LNCaP clone FGC (cell line): ENCODE measurements at regions not wholly inside any gene's neighbourhood (a gene's known extent, or its start where the extent isn't known, plus 50 kb on each side); places are given as distances from the start of the nearest gene placed in this dataset.

ENCODE experiments used
- DNase-seq: peaks from one replicate; pipeline ENCODE4 v3.0.0-alpha.2; 2011; ENCODE audit warnings: low read depth
- H3K4me3 ChIP-seq: 2 replicates; pipeline ENCODE4 v1.5.1; 2011; ENCODE audit warnings: mild to moderate bottlenecking, low read depth, low read length, control low read depth
- TF ChIP-seq, protein P1 (sequence below): IDR thresholded peaks from 2 replicates; pipeline ENCODE4 v1.5.1; 2012; ENCODE audit warnings: mild to moderate bottlenecking; ENCODE audit not compliant: control insufficient read depth, insufficient read depth; ENCODE audit errors: extremely low read depth

DNA sequence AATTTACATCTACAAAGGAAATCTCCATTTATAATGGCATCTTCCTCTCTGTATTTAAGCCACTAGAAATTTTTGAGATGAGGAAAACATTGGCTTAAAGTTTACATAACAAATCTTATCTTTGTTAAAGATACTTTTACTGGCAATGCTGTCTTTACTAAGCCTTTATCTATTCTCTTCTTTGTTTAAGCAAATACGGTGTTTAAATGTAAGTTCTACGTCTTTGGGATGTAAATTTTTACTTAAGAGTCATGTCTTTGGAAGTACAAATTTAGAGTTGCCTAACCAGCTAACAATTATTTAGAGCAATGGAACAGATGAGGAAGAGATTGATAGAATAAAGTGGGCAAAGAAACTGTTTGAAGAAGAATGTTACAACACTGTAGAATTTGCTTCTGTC lies 1024.0 kb upstream of the PCDH10 start:
- H3K4me3 ChIP-seq: no peak overlapping the region
- DNase-seq: no peak
- TF ChIP-seq, protein P1, sequence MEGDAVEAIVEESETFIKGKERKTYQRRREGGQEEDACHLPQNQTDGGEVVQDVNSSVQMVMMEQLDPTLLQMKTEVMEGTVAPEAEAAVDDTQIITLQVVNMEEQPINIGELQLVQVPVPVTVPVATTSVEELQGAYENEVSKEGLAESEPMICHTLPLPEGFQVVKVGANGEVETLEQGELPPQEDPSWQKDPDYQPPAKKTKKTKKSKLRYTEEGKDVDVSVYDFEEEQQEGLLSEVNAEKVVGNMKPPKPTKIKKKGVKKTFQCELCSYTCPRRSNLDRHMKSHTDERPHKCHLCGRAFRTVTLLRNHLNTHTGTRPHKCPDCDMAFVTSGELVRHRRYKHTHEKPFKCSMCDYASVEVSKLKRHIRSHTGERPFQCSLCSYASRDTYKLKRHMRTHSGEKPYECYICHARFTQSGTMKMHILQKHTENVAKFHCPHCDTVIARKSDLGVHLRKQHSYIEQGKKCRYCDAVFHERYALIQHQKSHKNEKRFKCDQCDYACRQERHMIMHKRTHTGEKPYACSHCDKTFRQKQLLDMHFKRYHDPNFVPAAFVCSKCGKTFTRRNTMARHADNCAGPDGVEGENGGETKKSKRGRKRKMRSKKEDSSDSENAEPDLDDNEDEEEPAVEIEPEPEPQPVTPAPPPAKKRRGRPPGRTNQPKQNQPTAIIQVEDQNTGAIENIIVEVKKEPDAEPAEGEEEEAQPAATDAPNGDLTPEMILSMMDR: no peak

DNA sequence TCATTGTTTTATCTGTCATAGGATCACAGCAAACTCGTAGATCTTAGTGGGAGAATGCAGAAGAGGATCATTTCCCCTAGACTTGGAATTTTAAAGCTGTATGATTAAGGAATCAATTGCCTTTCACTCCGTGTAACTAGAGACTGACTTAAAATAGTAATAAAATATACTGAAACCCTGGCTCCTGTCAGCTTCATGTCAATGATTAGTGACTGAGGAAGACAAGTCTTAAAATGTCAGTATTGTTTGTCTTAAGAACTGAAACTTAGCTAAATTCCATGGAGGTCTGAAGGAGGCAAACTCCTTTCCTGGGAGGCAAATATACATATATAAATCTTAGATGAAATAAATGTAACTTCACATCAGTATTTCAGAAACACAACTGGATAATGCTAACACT lies 1016.7 kb upstream of the PCDH10 start:
- TF ChIP-seq, protein P1: no peak
- no peak for DNase-seq
- no peak overlapping the region for H3K4me3 ChIP-seq

DNA sequence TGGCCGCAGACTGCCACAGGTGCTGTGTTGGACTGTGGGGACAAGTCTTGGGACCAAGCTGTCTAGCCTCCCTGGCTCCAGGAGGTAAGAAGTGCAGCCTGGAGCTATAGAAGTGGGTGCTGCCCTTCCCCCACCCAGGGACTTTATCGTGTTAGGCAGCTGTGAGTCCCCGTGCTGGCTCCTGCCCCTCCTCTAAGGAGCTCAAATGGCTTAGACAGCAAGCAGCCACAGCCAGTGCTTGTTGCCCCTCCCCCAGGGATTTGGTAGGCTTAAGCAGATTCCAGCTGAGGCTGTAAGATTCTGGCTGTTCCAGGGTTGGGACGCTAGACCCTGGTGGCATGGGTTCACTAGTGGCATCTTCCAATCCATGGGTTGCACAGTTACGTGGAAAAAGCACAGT lies 979.4 kb upstream of the PCDH10 start:
- no peak for DNase-seq
- TF ChIP-seq, protein P1: no peak
- no peak overlapping the region for H3K4me3 ChIP-seq

DNA sequence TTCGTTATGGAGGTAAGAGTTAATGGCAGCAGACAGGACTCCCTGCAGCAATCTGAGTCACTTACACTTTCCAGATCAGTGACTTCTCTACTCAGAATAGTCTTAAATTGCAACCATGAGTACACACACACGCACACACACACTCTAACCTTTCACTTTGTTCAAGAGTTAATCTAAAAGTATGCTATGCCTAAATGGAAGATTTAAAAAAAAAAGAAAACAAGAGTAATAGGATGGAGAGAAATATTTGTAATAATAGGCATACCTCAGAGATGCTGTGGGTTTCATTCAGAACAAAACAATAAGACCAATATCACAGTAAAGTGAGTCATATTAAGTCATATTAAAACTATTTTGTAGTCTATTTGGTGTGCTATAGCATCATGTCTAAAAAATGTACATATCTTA lies 969.1 kb upstream of the PCDH10 start:
- TF ChIP-seq, protein P1: no peak
- DNase-seq: no peak
- no peak overlapping the region for H3K4me3 ChIP-seq

DNA sequence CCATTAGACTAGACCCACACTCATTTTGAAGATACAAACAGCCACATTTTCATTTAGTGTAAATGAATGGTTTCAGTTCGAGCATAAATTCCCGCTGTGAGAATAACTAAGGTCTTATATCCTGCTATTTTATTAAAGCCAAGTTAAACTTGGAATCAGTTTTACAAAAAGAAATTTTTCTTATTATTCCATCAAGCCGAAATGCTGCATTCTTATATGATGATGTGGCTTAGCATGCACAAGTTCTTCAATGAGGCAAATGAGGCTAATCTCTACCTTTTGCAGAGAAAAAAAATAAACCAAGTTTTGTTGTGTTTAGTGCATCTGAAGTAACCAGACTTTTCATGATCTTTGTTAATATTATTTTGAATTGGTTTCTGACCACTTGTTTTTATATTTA lies 953.9 kb upstream of the PCDH10 start:
- H3K4me3 ChIP-seq: no peak overlapping the region
- TF ChIP-seq, protein P1: no peak
- no peak for DNase-seq

DNA sequence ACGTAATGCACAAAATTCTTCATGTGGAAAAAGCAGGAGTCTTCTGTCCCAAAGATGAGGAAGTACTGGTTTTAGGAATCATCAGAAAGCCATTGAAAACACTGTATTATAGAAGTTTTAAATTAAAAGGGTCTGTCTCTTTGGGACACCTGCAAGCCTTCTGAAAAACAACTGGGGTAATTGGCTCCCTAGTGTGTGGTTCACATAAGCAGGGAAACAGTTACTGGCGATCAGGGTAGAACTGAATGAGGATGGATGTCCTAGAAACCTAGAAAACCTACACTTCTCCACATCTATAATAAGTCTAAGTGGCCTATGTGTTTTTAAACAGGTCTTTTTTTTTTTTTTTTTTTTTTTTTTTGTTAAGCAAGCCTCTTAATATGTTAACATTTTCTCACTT lies 945.5 kb upstream of the PCDH10 start:
- TF ChIP-seq, protein P1: no peak
- no peak overlapping the region for H3K4me3 ChIP-seq
- DNase-seq: no peak

DNA sequence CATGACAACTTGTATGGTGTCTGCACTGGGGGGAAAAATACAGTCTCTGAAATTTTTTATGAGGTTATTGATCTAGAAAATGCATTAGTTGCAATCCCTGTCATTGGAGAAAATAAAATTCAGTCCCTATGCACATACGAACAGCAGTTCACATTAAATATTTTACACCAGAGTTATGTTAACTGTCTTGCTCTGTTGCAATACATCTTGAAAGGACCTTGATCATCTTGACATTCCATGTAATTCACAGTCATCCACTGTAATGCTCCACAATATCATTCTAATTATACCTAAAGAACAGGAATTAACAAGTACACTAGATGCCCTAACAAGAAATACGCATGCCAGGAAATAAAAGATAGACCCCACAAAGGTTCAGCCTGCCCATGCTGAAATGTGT lies 934.6 kb upstream of the PCDH10 start:
- DNase-seq: no peak
- TF ChIP-seq, protein P1: no peak
- no peak overlapping the region for H3K4me3 ChIP-seq
